HK-2 (cell line): ENCODE measurements at regions not wholly inside any gene's neighbourhood (a gene's known extent, or its start where the extent isn't known, plus 50 kb on each side); places are given as distances from the start of the nearest gene placed in this dataset.
"Not testable (repeated sequence)": the region's sequence is repeated elsewhere in the genome, so short reads cannot be mapped to it uniquely, and the experiment has no call there.

Experiments used
- DNase-seq: peaks from one replicate; pipeline ENCODE4 v3.0.0-alpha.2; 2018; ENCODE audit not compliant: unreplicated experiment

DNA sequence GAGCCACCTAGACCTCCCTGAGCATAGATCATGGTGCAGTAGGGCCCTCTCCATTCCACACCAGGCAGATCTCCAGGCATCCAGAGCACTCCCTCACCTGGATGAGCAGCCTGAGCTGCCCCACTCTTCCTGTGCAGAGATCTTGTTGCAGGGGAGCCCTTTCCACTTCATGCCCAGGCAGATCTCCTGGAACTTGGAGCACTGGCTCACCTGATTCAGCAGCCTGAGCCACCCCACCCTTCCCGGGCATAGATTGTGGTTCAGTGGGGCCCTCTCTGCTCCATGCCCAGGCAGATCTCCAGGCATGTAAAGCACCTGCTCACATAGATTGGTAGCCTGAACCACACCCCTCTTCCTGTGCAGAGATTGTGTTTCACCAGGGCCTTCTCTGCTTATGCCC lies 78.0 kb downstream of the SEC16B start:
- no peak for DNase-seq

- DNase-seq: no peak
Observed at GRCh38 chr1:177890479-177890878, 79.4 kb downstream of the SEC16B start.

DNA sequence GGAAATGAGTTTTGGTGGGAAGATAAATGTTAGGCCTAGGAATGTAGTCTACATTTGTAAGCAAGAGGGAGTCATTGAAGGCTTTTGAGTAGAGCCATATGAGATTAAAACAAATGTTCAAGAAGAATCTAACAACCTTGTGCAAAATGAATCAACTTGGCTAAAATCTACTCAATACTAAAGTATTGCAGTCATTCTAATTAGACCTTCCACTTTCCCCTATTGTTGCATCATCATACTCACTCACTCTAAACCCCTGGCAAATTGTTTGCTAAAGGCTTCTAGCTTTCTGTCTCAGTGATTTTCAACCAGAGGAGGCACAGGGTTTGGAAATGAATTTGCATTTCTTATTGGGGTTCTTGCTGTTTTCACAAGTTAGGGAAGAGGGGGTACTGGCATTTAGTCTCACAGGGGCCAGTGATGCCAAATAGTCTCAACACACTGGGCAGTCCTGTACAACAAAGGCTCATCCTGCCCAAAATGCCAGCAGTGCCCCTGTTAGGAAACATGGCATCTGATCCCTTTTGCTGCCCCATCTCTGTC lies 85.3 kb downstream of the SEC16B start:
- no peak for DNase-seq

DNA sequence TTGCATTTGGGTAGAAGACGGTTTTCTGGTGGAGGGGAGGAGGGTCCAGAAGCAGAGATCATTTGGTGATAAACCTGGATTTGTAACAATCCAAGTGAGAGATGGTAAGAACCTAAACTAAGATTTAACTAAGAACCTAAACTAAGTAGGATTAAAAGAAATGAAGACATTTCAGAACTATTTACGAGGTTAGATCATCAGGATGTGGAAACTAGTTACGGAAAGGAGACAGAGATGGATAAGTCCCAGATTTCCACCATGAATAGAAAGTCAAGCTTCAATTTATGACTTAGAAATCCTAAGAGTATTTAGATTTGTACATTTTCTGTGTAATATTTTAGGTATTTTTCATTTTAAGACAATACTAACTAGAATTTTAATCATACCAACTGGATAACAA lies 86.3 kb downstream of the SEC16B start:
- no peak for DNase-seq

GRCh38 chr1:177880339-177880891 lies 89.4 kb downstream of the SEC16B start:
- no peak for DNase-seq

DNA sequence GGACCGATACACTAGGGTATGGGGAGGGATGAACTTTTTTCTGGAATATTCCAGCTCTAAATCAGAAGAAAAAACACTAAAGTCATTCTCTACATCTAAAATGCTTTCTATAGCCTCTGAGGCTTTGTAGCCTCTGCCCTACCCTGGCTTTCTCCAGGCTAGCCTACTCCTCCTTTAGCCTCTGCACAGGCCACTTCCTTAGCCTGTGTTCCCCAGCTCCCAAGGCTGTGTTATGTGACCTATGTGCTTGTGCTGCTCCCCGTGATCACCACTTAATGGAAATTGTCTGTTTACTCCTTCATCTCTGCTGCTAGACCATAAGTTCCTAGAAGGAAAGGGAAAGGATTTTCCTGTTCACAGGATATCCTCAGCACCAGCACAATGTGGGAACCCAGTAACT lies 92.8 kb downstream of the SEC16B start:
- no peak for DNase-seq

- DNase-seq: no peak
Observed at GRCh38 chr1:177873238-177873637, 96.6 kb downstream of the SEC16B start.

- DNase-seq: no peak
Observed at GRCh38 chr1:177872308-177872900, 97.5 kb downstream of the SEC16B start.

DNA sequence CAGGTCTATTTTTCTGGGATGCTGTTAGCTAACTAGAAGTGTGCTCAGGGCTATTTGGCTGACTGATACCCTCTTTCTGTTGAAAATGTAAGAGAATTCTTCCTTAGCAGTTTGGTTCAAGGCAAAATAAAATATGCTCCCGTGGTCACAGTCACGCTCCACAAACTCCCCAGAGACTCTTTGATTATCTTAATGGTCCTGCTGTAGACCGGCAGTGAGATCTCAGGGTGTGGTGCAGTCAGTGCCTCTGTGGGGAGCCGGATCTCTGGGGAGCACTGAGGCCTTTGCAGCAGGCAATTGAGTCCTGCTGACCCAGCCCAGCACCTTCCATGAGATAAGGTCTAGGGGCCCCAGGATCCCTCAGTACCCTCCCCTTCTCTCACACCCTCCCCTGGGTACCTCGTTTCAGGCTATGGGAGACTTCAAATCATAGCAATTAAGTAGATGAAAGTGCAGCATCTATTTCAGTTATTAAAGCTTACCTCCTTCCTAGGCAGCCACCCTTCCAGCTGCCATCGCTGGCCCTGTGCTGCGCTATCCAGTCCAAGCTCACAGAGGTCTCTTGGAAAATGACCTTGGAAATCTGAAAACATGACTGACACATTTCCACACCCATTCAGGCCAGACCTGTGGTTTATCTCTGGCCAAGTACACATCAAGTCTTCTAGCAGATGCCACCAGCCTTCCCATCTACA lies 98.1 kb downstream of the SEC16B start:
- DNase-seq: no peak

GRCh38 chr1:177869586-177869985 lies 100.3 kb downstream of the SEC16B start:
- DNase-seq: no peak

- not testable (repeated sequence) for DNase-seq
Observed at GRCh38 chr1:177869011-177869410, 100.8 kb downstream of the SEC16B start.

DNA sequence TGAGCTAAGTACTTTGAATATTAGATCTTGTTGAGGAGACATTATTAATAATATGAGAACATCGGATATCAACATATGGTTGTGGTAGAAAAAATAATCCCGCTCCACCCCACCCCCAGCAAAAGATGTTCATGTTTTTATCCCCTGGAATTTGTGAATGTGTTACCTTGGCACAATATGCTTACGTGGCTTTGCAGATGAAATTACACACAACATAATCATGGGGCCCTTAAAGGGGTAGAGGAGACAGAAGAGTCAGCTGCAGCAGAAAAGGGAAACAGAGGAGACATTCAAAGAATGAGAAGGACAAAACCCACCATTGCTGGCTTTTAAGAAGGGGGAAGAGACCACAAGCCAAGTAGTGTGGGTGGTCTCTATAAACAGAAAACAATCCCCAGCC lies 104.1 kb downstream of the SEC16B start:
- DNase-seq: no peak

DNA sequence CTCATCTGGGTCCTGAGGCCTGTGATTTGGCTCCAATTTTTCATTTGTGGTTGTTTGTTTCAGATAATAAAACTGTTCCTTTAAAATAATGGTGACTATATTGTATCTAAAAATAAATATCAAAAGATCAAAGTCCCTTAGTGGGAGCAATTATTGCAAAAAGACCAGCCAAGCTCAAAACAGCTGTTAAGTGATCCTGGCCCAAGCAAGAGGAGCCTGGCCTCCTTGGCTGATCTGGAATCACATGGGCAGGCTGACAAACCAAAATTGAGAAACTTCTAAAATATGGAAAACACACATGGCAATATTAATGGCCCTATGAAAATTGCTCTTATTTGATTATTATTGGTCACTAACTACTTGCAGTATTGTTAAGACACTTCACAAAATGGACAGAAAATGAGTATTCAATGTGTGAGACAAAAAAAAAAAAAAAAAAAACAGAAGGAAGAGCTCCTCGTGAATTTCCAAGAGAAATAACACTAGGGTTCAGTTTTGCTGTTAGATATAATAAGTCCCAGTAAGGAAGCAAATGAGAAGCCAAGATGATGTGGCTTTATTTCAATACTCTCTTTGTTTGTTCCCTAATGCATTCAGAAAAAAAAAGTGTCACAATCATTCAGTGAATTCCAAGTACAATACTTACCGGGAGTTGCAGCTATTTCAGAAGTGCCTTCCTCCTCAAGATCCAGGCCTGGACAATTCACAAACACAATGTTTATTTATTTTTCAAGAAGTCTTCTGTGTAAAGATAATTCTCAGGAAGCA lies 105.1 kb downstream of the SEC16B start:
- DNase-seq: no peak

DNA sequence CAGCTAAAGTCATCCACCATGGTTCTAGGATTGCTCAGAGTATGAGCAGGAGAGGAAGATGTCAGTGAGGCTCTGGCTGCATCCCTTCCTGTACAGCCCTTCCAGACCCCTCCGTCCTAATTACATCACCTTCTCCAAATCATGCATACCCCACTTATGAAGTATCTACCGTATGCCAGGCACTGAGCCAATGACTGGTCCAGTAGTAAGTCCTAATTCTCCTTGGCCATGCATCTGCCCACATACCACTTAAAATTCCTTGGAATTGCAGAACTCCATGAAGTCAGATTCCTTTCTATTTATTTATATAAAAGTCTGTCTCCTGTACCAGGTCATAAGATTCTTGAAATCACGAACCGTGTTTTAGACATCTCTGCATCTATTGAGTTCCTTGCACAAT lies 106.1 kb downstream of the SEC16B start:
- no peak for DNase-seq

GRCh38 chr1:177862916-177863315 lies 106.9 kb downstream of the SEC16B start:
- no peak for DNase-seq

GRCh38 chr1:177859572-177859971 lies 110.3 kb downstream of the SEC16B start:
- no peak for DNase-seq

DNA sequence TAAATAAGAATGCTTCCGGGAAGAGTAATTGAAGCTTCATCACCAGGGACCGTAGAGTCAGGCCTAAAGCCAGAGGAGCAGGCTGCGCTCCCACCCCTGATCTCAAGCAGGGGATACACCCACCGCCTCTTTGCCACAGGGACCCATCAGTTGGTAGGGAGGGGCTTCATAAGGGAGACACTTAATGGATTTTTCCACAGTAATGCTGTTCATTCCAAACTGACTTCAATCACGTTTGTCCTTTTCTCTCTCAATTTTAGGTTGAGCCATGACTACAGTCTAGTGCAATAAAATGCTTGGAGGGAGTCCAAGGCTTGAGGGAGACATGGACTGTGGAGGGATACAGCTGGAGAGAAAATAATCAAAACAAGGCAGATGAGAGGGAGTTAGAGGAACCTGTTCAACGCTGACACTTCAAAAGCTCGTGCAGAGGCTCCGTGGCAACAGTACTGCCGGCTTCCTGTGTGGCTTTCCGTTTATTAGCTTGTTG lies 111.5 kb downstream of the SEC16B start:
- DNase-seq: no peak

DNA sequence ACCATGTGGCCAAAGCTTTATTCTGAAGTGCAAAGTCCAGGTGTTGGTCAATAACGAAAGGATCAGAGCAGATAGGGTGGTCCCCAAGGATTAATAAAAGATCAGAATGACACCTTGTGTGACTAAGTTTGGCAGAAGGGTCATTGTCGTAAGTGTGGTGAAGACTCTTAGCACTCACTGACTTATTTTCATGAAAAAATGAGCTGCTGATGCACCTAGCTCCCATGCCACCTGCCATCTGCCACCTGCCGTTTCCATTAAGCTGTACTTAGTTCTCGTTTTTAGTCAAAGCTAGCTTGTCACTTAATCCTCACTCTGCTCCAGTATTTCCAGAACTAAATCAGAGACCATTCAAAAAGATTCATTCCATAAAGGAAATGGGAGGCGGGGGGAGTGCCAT lies 112.6 kb downstream of the SEC16B start:
- no peak for DNase-seq

- DNase-seq: no peak
Observed at GRCh38 chr1:177854951-177855350, 114.9 kb downstream of the SEC16B start.

DNA sequence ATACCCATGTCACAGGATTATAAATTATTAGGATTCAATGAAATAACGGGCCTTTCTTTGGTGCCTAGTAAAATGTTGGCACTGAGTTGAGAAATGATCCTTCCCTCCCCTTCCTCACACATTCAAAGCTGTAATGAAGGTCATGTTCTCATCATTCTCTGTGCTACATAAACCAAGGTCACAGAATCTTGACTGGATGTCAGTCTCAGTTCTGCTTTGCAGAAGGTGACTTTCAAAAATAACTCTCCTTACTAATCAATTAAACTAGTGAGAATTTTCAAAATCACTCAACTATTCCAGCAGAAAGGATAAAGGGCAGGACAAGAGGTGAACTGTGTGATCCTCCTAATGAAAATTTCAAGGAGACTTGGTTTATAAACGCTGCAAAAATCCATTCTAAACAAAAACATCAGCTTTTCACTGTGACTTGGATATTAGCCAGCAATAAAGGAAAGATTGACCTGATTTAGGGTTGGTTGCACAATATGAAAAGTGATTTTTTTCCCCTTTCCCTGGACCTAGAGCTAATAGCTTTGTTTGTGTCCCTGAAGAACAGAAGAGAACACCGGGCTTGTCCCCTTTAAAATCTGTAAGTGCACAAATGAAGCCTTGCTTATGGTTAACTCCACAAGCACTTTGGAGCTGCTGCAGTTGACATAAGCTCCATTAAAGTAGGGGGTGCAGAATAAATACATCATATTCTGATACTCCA lies 120.1 kb downstream of the SEC16B start:
- no peak for DNase-seq

DNA sequence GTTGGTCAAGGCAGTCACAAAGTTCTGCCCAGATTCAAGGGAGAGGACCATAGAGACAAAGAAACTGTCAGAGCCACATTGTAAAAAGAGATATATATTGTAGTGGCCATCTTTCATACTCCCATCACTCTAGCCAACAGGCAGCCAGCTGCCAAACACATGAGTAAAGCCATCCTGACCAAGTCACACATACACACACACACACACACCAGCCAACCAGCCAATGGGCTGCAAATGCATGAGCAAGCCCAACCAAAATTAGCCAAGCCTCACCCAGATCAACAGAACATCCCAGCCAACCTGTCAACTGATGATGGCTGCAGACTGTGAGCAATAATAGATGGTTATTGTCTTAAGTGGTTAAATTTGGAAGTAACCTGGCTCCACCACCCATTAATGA lies 120.7 kb downstream of the SEC16B start:
- DNase-seq: no peak

DNA sequence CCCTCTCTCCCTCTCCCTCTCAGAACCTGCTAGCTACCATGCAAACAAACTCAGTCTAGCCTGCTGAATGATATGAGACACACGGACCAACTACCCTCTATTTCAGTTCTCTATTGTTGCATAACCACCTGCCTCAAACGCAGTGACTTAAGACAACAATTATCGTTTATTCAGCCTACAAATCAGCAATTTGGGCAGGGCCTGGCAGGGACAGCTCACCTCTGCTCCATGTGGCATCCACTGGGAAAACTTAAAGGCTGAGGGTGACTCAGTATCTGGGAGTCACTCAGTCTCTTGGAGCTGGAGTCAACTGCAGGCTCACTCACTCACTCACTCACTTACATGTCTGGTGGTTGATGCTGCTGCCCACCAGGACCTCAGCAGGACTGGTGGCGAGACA lies 121.3 kb downstream of the SEC16B start:
- no peak for DNase-seq
